ENCODE measurements at regions not wholly inside any gene's neighbourhood (a gene's known extent, or its start where the extent isn't known, plus 50 kb on each side); places are given as distances from the start of the nearest gene placed in this dataset.

- no peak for DNase-seq (ENCODE audit: low read depth, low spot score)
- no peak overlapping the region for H3K4me3 ChIP-seq (ENCODE audit: low read depth, low read length)
- no peak for TF ChIP-seq CTCF (IDR thresholded peaks at IDR 0.05; ENCODE audit: insufficient read depth, low read length, missing control alignments)
- ChIA-PET CTCF (no interaction called here), POLR2A (no interaction called here)
Measured at GRCh38 chr13:57823704-57824103, 192.2 kb downstream of the PCDH17 start.

GRCh38 chr13:57824121-57824520, 192.6 kb downstream of the PCDH17 start:
- H3K4me3 ChIP-seq (ENCODE audit: low read depth, low read length), result no peak overlapping the region
- ChIA-PET CTCF (no interaction called here), POLR2A (no interaction called here)
- DNase-seq (ENCODE audit: low read depth, low spot score), result no peak
- no peak for TF ChIP-seq CTCF (IDR thresholded peaks at IDR 0.05; ENCODE audit: insufficient read depth, low read length, missing control alignments)

- CTCF ChIA-PET, result no interaction called here
- no peak overlapping the region for H3K4me3 ChIP-seq (ENCODE audit: low read depth, low read length)
- POLR2A ChIA-PET, result no interaction called here
Measured at GRCh38 chr13:57825066-57825465, 193.5 kb downstream of the PCDH17 start.

GRCh38 chr13:57829496-57829895, 198.0 kb downstream of the PCDH17 start:
- DNase-seq (ENCODE audit: low read depth, low spot score), result no peak
- ChIA-PET POLR2A (no interaction called here), CTCF (no interaction called here)
- no peak overlapping the region for H3K4me3 ChIP-seq (ENCODE audit: low read depth, low read length)
- TF ChIP-seq CTCF (IDR thresholded peaks at IDR 0.05; ENCODE audit: insufficient read depth, low read length, missing control alignments), result no peak

More at GRCh38 chr13:57825066-57825465, 193.5 kb downstream of the PCDH17 start:
- TF ChIP-seq CTCF (IDR thresholded peaks at IDR 0.05; ENCODE audit: insufficient read depth, low read length, missing control alignments), result no peak
- no peak for DNase-seq (ENCODE audit: low read depth, low spot score)

- ChIA-PET CTCF (no interaction called here), POLR2A (no interaction called here)
- DNase-seq (ENCODE audit: low read depth, low spot score), result no peak
- H3K4me3 ChIP-seq (ENCODE audit: low read depth, low read length), result no peak overlapping the region
- no peak for TF ChIP-seq CTCF (IDR thresholded peaks at IDR 0.05; ENCODE audit: insufficient read depth, low read length, missing control alignments)
Measured at GRCh38 chr13:57832187-57832586, 200.6 kb downstream of the PCDH17 start.

- POLR2A ChIA-PET, result no interaction called here
- TF ChIP-seq CTCF (IDR thresholded peaks at IDR 0.05; ENCODE audit: insufficient read depth, low read length, missing control alignments), result no peak
Measured at GRCh38 chr13:57837801-57838200, 206.3 kb downstream of the PCDH17 start.

More at GRCh38 chr13:57837801-57838200, 206.3 kb downstream of the PCDH17 start:
- H3K4me3 ChIP-seq (ENCODE audit: low read depth, low read length), result no peak overlapping the region
- CTCF ChIA-PET, result no interaction called here
- no peak for DNase-seq (ENCODE audit: low read depth, low spot score)
